CD4-positive, CD25-positive, alpha-beta regulatory T cell (primary cell): ENCODE measurements at regions not wholly inside any gene's neighbourhood (a gene's known extent, or its start where the extent isn't known, plus 50 kb on each side); places are given as distances from the start of the nearest gene placed in this dataset.

Source experiments
- ATAC-seq, 2 donors: fragments of 150-1000 bp; cut with Tn5 transposase; one replicate each; pipeline ENCODE4 v1.10.0; 2021; ENCODE audit warnings: low read depth in 2 of 2, moderate number of reproducible peaks in 2 of 2, moderate library complexity in 1 of 2
- DNase-seq, 3 donors: peaks; one replicate each; pipeline versions ENCODE4 v3.0.0 to v3.0.0-alpha.2; 2012 to 2022; ENCODE audit warnings: mixed read lengths in 1 of 3
- H3K27ac ChIP-seq: one replicate; pipeline ENCODE4 v1.7.0; 2013; ENCODE audit warnings: mild to moderate bottlenecking, low read length; ENCODE audit not compliant: insufficient read depth, poor library complexity, severe bottlenecking
- H3K27me3 ChIP-seq: one replicate; pipeline ENCODE4 v1.7.0; 2013; ENCODE audit warnings: low read length; ENCODE audit not compliant: control insufficient read depth, insufficient read depth
- H3K36me3 ChIP-seq: one replicate; pipeline ENCODE4 v1.7.0; 2013; ENCODE audit warnings: mild to moderate bottlenecking, low read length, moderate library complexity; ENCODE audit not compliant: control insufficient read depth, insufficient read depth
- H3K4me1 ChIP-seq: 2 replicates; pipeline ENCODE4 v1.7.0; 2013; ENCODE audit warnings: mild to moderate bottlenecking, low read length; ENCODE audit not compliant: insufficient read depth, control insufficient read depth, poor library complexity, severe bottlenecking
- H3K4me3 ChIP-seq: one replicate; pipeline ENCODE4 v1.7.0; 2013; ENCODE audit warnings: low read depth, mild to moderate bottlenecking, low read length, moderate library complexity
- H3K9me3 ChIP-seq, 2 experiments: 1 replicate in 1 of 2; 2 replicates in 1 of 2; pipeline ENCODE4 v1.7.0; 2013; ENCODE audit warnings: low read length in 2 of 2, mild to moderate bottlenecking in 1 of 2, moderate library complexity in 1 of 2; ENCODE audit not compliant: control insufficient read depth in 2 of 2
- H3K27ac Mint-ChIP-seq, 3 donors: one replicate each; pipeline ENCODE4 v1.8.0; 2020 to 2022; ENCODE audit warnings: mild to moderate bottlenecking in 3 of 3, mixed read lengths in 3 of 3, moderate library complexity in 2 of 3
- H3K27me3 Mint-ChIP-seq: one replicate; pipeline ENCODE4 v1.8.0; 2022; ENCODE audit warnings: mild to moderate bottlenecking, mixed read lengths
- H3K36me3 Mint-ChIP-seq: one replicate; pipeline ENCODE4 v1.8.0; 2020; ENCODE audit warnings: mixed read lengths
- H3K4me1 Mint-ChIP-seq, 4 donors: one replicate each; pipeline ENCODE4 v1.8.0; 2020 to 2022; ENCODE audit warnings: mixed read lengths in 4 of 4, mild to moderate bottlenecking in 1 of 4
- H3K4me3 Mint-ChIP-seq, 4 donors: one replicate each; pipeline ENCODE4 v1.8.0; 2020 to 2022; ENCODE audit warnings: mild to moderate bottlenecking in 4 of 4, mixed read lengths in 4 of 4, moderate library complexity in 3 of 4
- H3K9me3 Mint-ChIP-seq, 7 donors: one replicate each; pipeline ENCODE4 v1.8.0; 2020 to 2022; ENCODE audit warnings: mixed read lengths in 7 of 7, mild to moderate bottlenecking in 3 of 7, moderate library complexity in 2 of 7

GRCh38 chr1:234985007-234985370 lies 143.6 kb downstream of the TOMM20 start:
- ATAC-seq = no peak
- peaks cover 15 to 70% (median 47%) of the 10 kb centered on the region in 4 donors for H3K4me1 Mint-ChIP-seq
- Histone ChIP-seq H3K9me3 (no peaks in the 10 kb centered on the region), H3K4me3 (no peak overlapping the region), H3K4me1 (peaks cover 39% of the 10 kb centered on the region), H3K27me3 (no peaks in the 10 kb centered on the region), H3K27ac (no peak overlapping the region), H3K36me3 (no peaks in the 10 kb centered on the region)
- no peaks in the 10 kb centered on the region for H3K36me3 Mint-ChIP-seq
- DNase-seq = no peak
- no peak overlapping the region for H3K27ac Mint-ChIP-seq
- peaks cover 0 to 2% (median 0%) of the 10 kb centered on the region in 7 donors for H3K9me3 Mint-ChIP-seq
- H3K4me3 Mint-ChIP-seq = no peak overlapping the region
- H3K27me3 Mint-ChIP-seq = no peaks in the 10 kb centered on the region

GRCh38 chr1:234983564-234984238 lies 144.9 kb downstream of the TOMM20 start:
- Histone ChIP-seq H3K36me3 (no peaks in the 10 kb centered on the region), H3K9me3 (no peaks in the 10 kb centered on the region), H3K27ac (no peak overlapping the region), H3K4me1 (peaks cover 52% of the 10 kb centered on the region), H3K4me3 (no peak overlapping the region), H3K27me3 (no peaks in the 10 kb centered on the region)
- Mint-ChIP-seq H3K9me3 (peaks cover 0 to 2% (median 0%) of the 10 kb centered on the region in 7 donors), H3K27me3 (no peaks in the 10 kb centered on the region), H3K4me1 (peaks cover 26 to 76% (median 55%) of the 10 kb centered on the region in 4 donors), H3K27ac (peak overlapping the region; percentile 43 to 60 (median 45)), H3K36me3 (no peaks in the 10 kb centered on the region), H3K4me3 (peak overlapping the region in 1 of 4 donors; percentile 51)
- DNase-seq (no peak), ATAC-seq (no peak)

GRCh38 chr1:234981758-234982157 lies 146.9 kb downstream of the TOMM20 start:
- H3K9me3 ChIP-seq = no peaks in the 10 kb centered on the region
- H3K4me1 ChIP-seq = peaks cover 55% of the 10 kb centered on the region
- Mint-ChIP-seq H3K27me3 (no peaks in the 10 kb centered on the region), H3K36me3 (no peaks in the 10 kb centered on the region), H3K4me3 (no peak overlapping the region), H3K9me3 (peaks cover 0 to 2% (median 0%) of the 10 kb centered on the region in 7 donors), H3K27ac (no peak overlapping the region), H3K4me1 (peaks cover 25 to 76% (median 50%) of the 10 kb centered on the region in 4 donors)
- no peak overlapping the region for H3K4me3 ChIP-seq
- ATAC-seq (no peak), DNase-seq (no peak)
- no peaks in the 10 kb centered on the region for H3K36me3 ChIP-seq
- no peaks in the 10 kb centered on the region for H3K27me3 ChIP-seq
- no peak overlapping the region for H3K27ac ChIP-seq

- Mint-ChIP-seq H3K27me3 (no peaks in the 10 kb centered on the region), H3K36me3 (no peaks in the 10 kb centered on the region), H3K4me3 (peak overlapping the region in 3 of 4 donors; percentile 17 to 85 (median 80)), H3K27ac (peak overlapping the region; percentile 82 to 98 (median 94)), H3K9me3 (peaks cover 0 to 2% (median 0%) of the 10 kb centered on the region in 7 donors), H3K4me1 (peaks cover 21 to 71% (median 46%) of the 10 kb centered on the region in 4 donors)
- H3K4me3 ChIP-seq = no peak overlapping the region
- ATAC-seq (peak; percentile 59 to 66), DNase-seq (peak in 2 of 3 donors; percentile 19 to 76)
- H3K36me3 ChIP-seq = no peaks in the 10 kb centered on the region
- no peak overlapping the region for H3K27ac ChIP-seq
- peaks cover 53% of the 10 kb centered on the region for H3K4me1 ChIP-seq
- no peaks in the 10 kb centered on the region for H3K9me3 ChIP-seq
- no peaks in the 10 kb centered on the region for H3K27me3 ChIP-seq
These were observed 147.8 kb downstream of the TOMM20 start for GRCh38 chr1:234980645-234981396.

GRCh38 chr1:234980291-234980644 lies 148.4 kb downstream of the TOMM20 start:
- no peak for DNase-seq
- no peaks in the 10 kb centered on the region for H3K36me3 ChIP-seq
- peak overlapping the region; percentile 53 for H3K4me3 ChIP-seq
- Mint-ChIP-seq H3K27me3 (no peaks in the 10 kb centered on the region), H3K36me3 (no peaks in the 10 kb centered on the region), H3K27ac (peak overlapping the region; percentile 82 to 98 (median 94)), H3K9me3 (peaks cover 0 to 2% (median 0%) of the 10 kb centered on the region in 7 donors), H3K4me1 (peaks cover 21 to 73% (median 46%) of the 10 kb centered on the region in 4 donors), H3K4me3 (peak overlapping the region in 3 of 4 donors; percentile 50 to 85 (median 80))
- peaks cover 53% of the 10 kb centered on the region for H3K4me1 ChIP-seq
- H3K27me3 ChIP-seq = no peaks in the 10 kb centered on the region
- H3K27ac ChIP-seq = no peak overlapping the region
- no peak for ATAC-seq
- H3K9me3 ChIP-seq = no peaks in the 10 kb centered on the region

GRCh38 chr1:234979296-234980279 lies 149.0 kb downstream of the TOMM20 start:
- Histone ChIP-seq H3K27me3 (no peaks in the 10 kb centered on the region), H3K9me3 (no peaks in the 10 kb centered on the region), H3K36me3 (no peaks in the 10 kb centered on the region), H3K4me3 (peak overlapping the region; percentile 53), H3K4me1 (peaks cover 50% of the 10 kb centered on the region), H3K27ac (peak overlapping the region; percentile 69)
- Mint-ChIP-seq H3K27ac (peak overlapping the region; percentile 94 to 98 (median 98)), H3K9me3 (peaks cover 0 to 2% (median 0%) of the 10 kb centered on the region in 7 donors), H3K4me1 (peaks cover 21 to 73% (median 44%) of the 10 kb centered on the region in 4 donors), H3K36me3 (no peaks in the 10 kb centered on the region), H3K27me3 (no peaks in the 10 kb centered on the region), H3K4me3 (peak overlapping the region; percentile 75 to 87 (median 84))
- ATAC-seq = no peak
- peak in 1 of 3 donors; percentile 69 for DNase-seq
